CD4-positive, alpha-beta memory T cell (primary cell): ENCODE measurements at regions not wholly inside any gene's neighbourhood (a gene's known extent, or its start where the extent isn't known, plus 50 kb on each side); places are given as distances from the start of the nearest gene placed in this dataset.

Experiments used
- CTCF ChIA-PET: fragments of 350-600 bp; sonication (Branson Sonifier 250); formaldehyde crosslinking; loops from one replicate; lab custom pipeline; 2021; ENCODE audit warnings: inconsistent platforms; ENCODE audit not compliant: partially characterized antibody; lab: Charles Lee
- POLR2A ChIA-PET: fragments of 350-600 bp; sonication (Branson Sonifier 250); formaldehyde crosslinking; loops from one replicate; lab custom pipeline; 2021; ENCODE audit not compliant: partially characterized antibody; lab: Charles Lee
- DNase-seq, 5 donors: peaks; one replicate each; pipeline versions ENCODE4 v3.0.0 to v3.0.0-alpha.2; 2020 to 2022; ENCODE audit warnings: mixed read lengths in 1 of 5
- H3K27ac ChIP-seq: one replicate; pipeline ENCODE4 v1.7.0; 2013; ENCODE audit warnings: low read depth, low read length
- H3K27me3 ChIP-seq: 2 replicates; pipeline ENCODE4 v1.7.0; 2013; ENCODE audit warnings: mild to moderate bottlenecking, low read length, moderate library complexity; ENCODE audit not compliant: insufficient read depth
- H3K36me3 ChIP-seq: 2 replicates; pipeline ENCODE4 v1.7.0; 2013; ENCODE audit warnings: mild to moderate bottlenecking, low read length, moderate library complexity; ENCODE audit not compliant: insufficient read depth
- H3K4me1 ChIP-seq: 2 replicates; pipeline ENCODE4 v1.7.0; 2013; ENCODE audit warnings: mild to moderate bottlenecking, low read length, moderate library complexity; ENCODE audit not compliant: insufficient read depth
- H3K4me3 ChIP-seq, 2 donors: one replicate each; pipeline ENCODE4 v1.7.0; 2013; ENCODE audit warnings: low read length in 2 of 2, mild to moderate bottlenecking in 1 of 2
- H3K9me3 ChIP-seq, 2 donors: one replicate each; pipeline ENCODE4 v1.7.0; 2013; ENCODE audit warnings: low read length in 2 of 2, control low read depth in 1 of 2; ENCODE audit not compliant: control insufficient read depth in 1 of 2
- H3K27ac Mint-ChIP-seq, 7 donors: one replicate each; pipeline ENCODE4 v1.8.0; 2020 to 2021; ENCODE audit warnings: mixed read lengths in 7 of 7, mild to moderate bottlenecking in 6 of 7, inconsistent platforms in 3 of 7, moderate library complexity in 3 of 7
- H3K27me3 Mint-ChIP-seq, 2 donors: one replicate each; pipeline ENCODE4 v1.8.0; 2020 to 2021; ENCODE audit warnings: mixed read lengths in 2 of 2
- H3K36me3 Mint-ChIP-seq, 2 donors: one replicate each; pipeline ENCODE4 v1.8.0; 2020 to 2021; ENCODE audit warnings: mixed read lengths in 2 of 2, inconsistent platforms in 1 of 2, mild to moderate bottlenecking in 1 of 2
- H3K4me1 Mint-ChIP-seq, 4 donors: one replicate each; pipeline ENCODE4 v1.8.0; 2020 to 2021; ENCODE audit warnings: mixed read lengths in 4 of 4, mild to moderate bottlenecking in 1 of 4
- H3K4me3 Mint-ChIP-seq, 8 donors: one replicate each; pipeline ENCODE4 v1.8.0; 2020 to 2021; ENCODE audit warnings: mixed read lengths in 8 of 8, mild to moderate bottlenecking in 7 of 8, moderate library complexity in 6 of 8, inconsistent platforms in 3 of 8
- H3K9me3 Mint-ChIP-seq, 8 donors: one replicate each; pipeline ENCODE4 v1.8.0; 2020 to 2021; ENCODE audit warnings: mixed read lengths in 8 of 8, mild to moderate bottlenecking in 5 of 8, inconsistent platforms in 3 of 8, moderate library complexity in 1 of 8
- intact Hi-C: fragments of 100-400 bp; cut with micrococcal nuclease; formaldehyde crosslinking; loops from one replicate; pipeline ENCODE4 v1.15.1; 2023

DNA sequence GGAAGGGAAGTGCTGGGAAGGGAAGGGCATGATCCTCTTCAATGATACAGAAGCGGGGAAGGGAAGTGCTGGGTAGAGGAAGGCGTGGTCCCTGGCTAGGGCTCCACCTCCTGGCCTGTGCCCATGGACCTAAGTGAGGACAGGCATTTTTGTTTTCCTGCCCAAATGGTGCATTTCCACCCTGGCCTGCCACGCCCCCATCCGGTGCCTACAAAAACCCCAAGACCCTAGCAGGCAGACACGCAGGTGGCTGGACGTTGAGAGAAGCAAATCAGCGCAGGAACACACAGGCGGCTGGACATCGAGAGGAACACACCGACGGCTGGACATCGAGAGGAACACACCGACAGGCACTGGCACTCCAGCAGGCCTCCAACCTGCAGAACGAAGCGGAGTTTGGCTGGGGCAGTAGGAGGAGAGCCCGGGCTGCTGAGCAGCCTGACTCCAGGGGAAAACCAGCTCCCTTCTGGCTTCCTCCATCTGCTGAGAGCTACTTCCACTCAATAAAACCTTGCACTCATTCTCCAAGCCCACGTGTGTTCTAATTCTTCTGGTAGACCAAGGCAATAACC, 628.3 kb downstream of the BUD13 start:
- CTCF ChIA-PET = interaction anchor here (0.6 kb wide), 1 partner anchor 573 kb away, joined by 3 read pairs; no protein-coding TSS in a partner anchor

GRCh38 chr11:116138280-116138679, 634.1 kb upstream of the CADM1 start:
- no peaks in the 10 kb centered on the region for H3K36me3 Mint-ChIP-seq
- ChIA-PET POLR2A (no interaction called here), CTCF (no interaction called here)
- no peaks in the 10 kb centered on the region for H3K27me3 ChIP-seq
- H3K36me3 ChIP-seq = no peaks in the 10 kb centered on the region
- intact Hi-C loops = no loop called here
- H3K27ac Mint-ChIP-seq = no peak overlapping the region
- H3K9me3 ChIP-seq = no peaks in the 10 kb centered on the region
- H3K9me3 Mint-ChIP-seq = peaks cover 0 to 2% (median 0%) of the 10 kb centered on the region in 8 donors
- DNase-seq = no peak
- H3K4me3 Mint-ChIP-seq = no peak overlapping the region
- H3K27ac ChIP-seq = no peak overlapping the region
- no peaks in the 10 kb centered on the region for H3K4me1 Mint-ChIP-seq
- H3K4me1 ChIP-seq = no peaks in the 10 kb centered on the region
- H3K27me3 Mint-ChIP-seq = peaks cover 4 to 5% of the 10 kb centered on the region in 2 donors
- H3K4me3 ChIP-seq = no peak overlapping the region

More for the DNA sequence above, 628.3 kb downstream of the BUD13 start:
- H3K9me3 Mint-ChIP-seq = peaks cover 0 to 6% (median 0%) of the 10 kb centered on the region in 8 donors
- no peaks in the 10 kb centered on the region for H3K4me1 Mint-ChIP-seq
- H3K27me3 Mint-ChIP-seq = peaks cover 8 to 10% of the 10 kb centered on the region in 2 donors
- intact Hi-C loops = no loop called here
- H3K36me3 Mint-ChIP-seq = no peaks in the 10 kb centered on the region
- POLR2A ChIA-PET = no interaction called here
- H3K27ac ChIP-seq = no peak overlapping the region
- H3K27ac Mint-ChIP-seq = no peak overlapping the region
- H3K27me3 ChIP-seq = no peaks in the 10 kb centered on the region
- no peak overlapping the region for H3K4me3 Mint-ChIP-seq
- no peaks in the 10 kb centered on the region for H3K36me3 ChIP-seq
- no peak overlapping the region for H3K4me3 ChIP-seq
- H3K4me1 ChIP-seq = no peaks in the 10 kb centered on the region
- H3K9me3 ChIP-seq = no peaks in the 10 kb centered on the region
- DNase-seq = no peak

DNA sequence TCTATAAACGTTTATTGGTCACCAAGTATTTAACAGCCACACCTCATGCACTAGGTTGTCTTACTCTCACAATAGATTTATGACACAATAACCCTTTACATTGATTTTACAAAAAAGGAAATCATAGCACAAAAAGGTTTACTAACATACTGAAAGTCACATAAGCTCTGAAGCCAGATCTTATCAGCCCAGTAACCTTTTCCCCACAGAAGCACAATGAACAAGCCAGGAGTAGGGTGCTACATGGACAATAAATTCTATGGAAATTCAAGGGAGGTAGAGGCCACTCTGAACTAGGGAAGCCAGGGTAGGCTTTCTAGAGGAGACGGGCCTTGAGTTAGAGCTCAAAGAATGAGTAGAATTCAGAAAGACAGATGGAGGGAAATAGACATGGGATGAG, 633.5 kb upstream of the CADM1 start:
- peak overlapping the region in 1 of 7 donors; percentile 19 for H3K27ac Mint-ChIP-seq

GRCh38 chr11:116136987-116137674, 632.9 kb upstream of the CADM1 start:
- peaks cover 3 to 5% of the 10 kb centered on the region in 2 donors for H3K27me3 Mint-ChIP-seq
- CTCF ChIA-PET = no interaction called here
- POLR2A ChIA-PET = no interaction called here

More for the DNA sequence above, 633.5 kb upstream of the CADM1 start:
- ChIA-PET POLR2A (no interaction called here), CTCF (no interaction called here)
- H3K27me3 Mint-ChIP-seq = peaks cover 4 to 5% of the 10 kb centered on the region in 2 donors
- no peaks in the 10 kb centered on the region for H3K4me1 ChIP-seq
- H3K36me3 ChIP-seq = no peaks in the 10 kb centered on the region
- H3K4me3 ChIP-seq = no peak overlapping the region
- no peaks in the 10 kb centered on the region for H3K36me3 Mint-ChIP-seq
- H3K4me3 Mint-ChIP-seq = no peak overlapping the region
- intact Hi-C loops = no loop called here
- no peak overlapping the region for H3K27ac ChIP-seq
- no peak for DNase-seq
- no peaks in the 10 kb centered on the region for H3K4me1 Mint-ChIP-seq
- no peaks in the 10 kb centered on the region for H3K27me3 ChIP-seq
- no peaks in the 10 kb centered on the region for H3K9me3 ChIP-seq
- H3K9me3 Mint-ChIP-seq = peaks cover 0 to 2% (median 0%) of the 10 kb centered on the region in 8 donors

DNA sequence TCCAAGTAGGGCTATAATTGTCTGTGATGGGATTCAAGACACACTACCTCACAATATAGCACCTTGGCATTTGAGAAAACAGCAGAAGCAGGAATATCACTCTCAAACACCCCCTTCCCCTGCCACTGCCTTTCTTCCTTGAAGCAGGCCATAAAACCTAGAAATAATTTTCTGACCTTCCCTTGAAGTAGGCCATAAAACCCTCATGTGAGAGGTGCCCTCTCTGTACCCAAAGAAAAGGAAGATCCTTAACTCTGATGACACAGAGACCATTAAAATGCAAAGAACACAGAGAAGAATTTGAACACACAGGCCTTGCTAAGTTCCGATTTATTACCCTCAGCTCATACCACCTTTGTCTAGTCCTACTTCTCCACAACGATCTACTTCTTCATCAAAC, 631.7 kb upstream of the CADM1 start:
- intact Hi-C loops = no loop called here
- peaks cover 0 to 2% (median 0%) of the 10 kb centered on the region in 8 donors for H3K9me3 Mint-ChIP-seq

More at GRCh38 chr11:116136987-116137674, 632.9 kb upstream of the CADM1 start:
- no peaks in the 10 kb centered on the region for H3K4me1 Mint-ChIP-seq
- Histone ChIP-seq H3K27me3 (no peaks in the 10 kb centered on the region), H3K9me3 (no peaks in the 10 kb centered on the region), H3K27ac (no peak overlapping the region), H3K4me3 (no peak overlapping the region), H3K4me1 (no peaks in the 10 kb centered on the region), H3K36me3 (no peaks in the 10 kb centered on the region)
- intact Hi-C loops = no loop called here
- H3K36me3 Mint-ChIP-seq = no peaks in the 10 kb centered on the region
- no peak overlapping the region for H3K27ac Mint-ChIP-seq
- DNase-seq = no peak
- no peak overlapping the region for H3K4me3 Mint-ChIP-seq
- H3K9me3 Mint-ChIP-seq = peaks cover 0 to 2% (median 0%) of the 10 kb centered on the region in 8 donors

DNA sequence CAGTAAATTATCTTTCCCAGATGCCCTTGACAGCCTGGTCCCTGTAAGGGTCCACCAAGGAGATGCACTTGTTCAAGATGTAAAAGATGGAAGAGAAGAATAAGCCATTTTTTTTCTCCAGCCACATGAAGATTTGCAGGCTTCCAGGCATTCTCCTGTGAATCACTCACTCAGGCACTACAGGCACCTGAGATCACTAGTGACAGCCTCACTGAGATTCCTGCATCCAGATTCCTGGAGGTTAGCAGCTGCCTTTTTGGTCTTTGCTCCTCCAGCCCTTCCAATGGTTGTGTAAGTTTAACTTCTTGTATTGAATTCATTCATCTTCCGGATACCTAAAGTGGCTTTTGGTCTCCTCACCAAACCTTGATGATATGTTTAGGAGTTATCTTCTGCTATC, 630.2 kb upstream of the CADM1 start:
- Mint-ChIP-seq H3K9me3 (peaks cover 0 to 2% (median 0%) of the 10 kb centered on the region in 8 donors), H3K36me3 (no peaks in the 10 kb centered on the region), H3K27me3 (peaks cover 2 to 5% of the 10 kb centered on the region in 2 donors), H3K4me1 (no peaks in the 10 kb centered on the region), H3K4me3 (no peak overlapping the region), H3K27ac (no peak overlapping the region)
- no peak for DNase-seq
- Histone ChIP-seq H3K4me1 (no peaks in the 10 kb centered on the region), H3K27ac (no peak overlapping the region), H3K4me3 (no peak overlapping the region), H3K36me3 (no peaks in the 10 kb centered on the region), H3K9me3 (no peaks in the 10 kb centered on the region), H3K27me3 (no peaks in the 10 kb centered on the region)
- ChIA-PET POLR2A (no interaction called here), CTCF (no interaction called here)
- intact Hi-C loops = no loop called here

More for the DNA sequence above, 631.7 kb upstream of the CADM1 start:
- Histone ChIP-seq H3K27ac (no peak overlapping the region), H3K4me1 (no peaks in the 10 kb centered on the region), H3K9me3 (no peaks in the 10 kb centered on the region), H3K27me3 (no peaks in the 10 kb centered on the region), H3K36me3 (no peaks in the 10 kb centered on the region), H3K4me3 (no peak overlapping the region)
- Mint-ChIP-seq H3K4me3 (no peak overlapping the region), H3K27ac (no peak overlapping the region), H3K27me3 (peaks cover 3 to 5% of the 10 kb centered on the region in 2 donors), H3K4me1 (no peaks in the 10 kb centered on the region), H3K36me3 (no peaks in the 10 kb centered on the region)
- no peak for DNase-seq
- CTCF ChIA-PET = no interaction called here
- POLR2A ChIA-PET = no interaction called here

GRCh38 chr11:116132273-116132978, 628.2 kb upstream of the CADM1 start:
- no peak overlapping the region for H3K4me3 ChIP-seq
- no peak for DNase-seq
- ChIA-PET CTCF (no interaction called here), POLR2A (no interaction called here)
- H3K27me3 ChIP-seq = no peaks in the 10 kb centered on the region
- H3K9me3 Mint-ChIP-seq = no peaks in the 10 kb centered on the region
- intact Hi-C loops = no loop called here
- no peak overlapping the region for H3K27ac ChIP-seq
- no peaks in the 10 kb centered on the region for H3K4me1 Mint-ChIP-seq
- H3K4me1 ChIP-seq = no peaks in the 10 kb centered on the region
- no peaks in the 10 kb centered on the region for H3K36me3 ChIP-seq
- H3K27ac Mint-ChIP-seq = no peak overlapping the region
- H3K27me3 Mint-ChIP-seq = peaks cover 0 to 3% of the 10 kb centered on the region in 2 donors
- no peak overlapping the region for H3K4me3 Mint-ChIP-seq
- no peaks in the 10 kb centered on the region for H3K36me3 Mint-ChIP-seq
- no peaks in the 10 kb centered on the region for H3K9me3 ChIP-seq
